ENCODE measurements at regions not wholly inside any gene's neighbourhood (a gene's known extent, or its start where the extent isn't known, plus 50 kb on each side); places are given as distances from the start of the nearest gene placed in this dataset.
"Not testable (repeated sequence)": the region's sequence is repeated elsewhere in the genome, so short reads cannot be mapped to it uniquely, and the experiment has no call there.

DNA sequence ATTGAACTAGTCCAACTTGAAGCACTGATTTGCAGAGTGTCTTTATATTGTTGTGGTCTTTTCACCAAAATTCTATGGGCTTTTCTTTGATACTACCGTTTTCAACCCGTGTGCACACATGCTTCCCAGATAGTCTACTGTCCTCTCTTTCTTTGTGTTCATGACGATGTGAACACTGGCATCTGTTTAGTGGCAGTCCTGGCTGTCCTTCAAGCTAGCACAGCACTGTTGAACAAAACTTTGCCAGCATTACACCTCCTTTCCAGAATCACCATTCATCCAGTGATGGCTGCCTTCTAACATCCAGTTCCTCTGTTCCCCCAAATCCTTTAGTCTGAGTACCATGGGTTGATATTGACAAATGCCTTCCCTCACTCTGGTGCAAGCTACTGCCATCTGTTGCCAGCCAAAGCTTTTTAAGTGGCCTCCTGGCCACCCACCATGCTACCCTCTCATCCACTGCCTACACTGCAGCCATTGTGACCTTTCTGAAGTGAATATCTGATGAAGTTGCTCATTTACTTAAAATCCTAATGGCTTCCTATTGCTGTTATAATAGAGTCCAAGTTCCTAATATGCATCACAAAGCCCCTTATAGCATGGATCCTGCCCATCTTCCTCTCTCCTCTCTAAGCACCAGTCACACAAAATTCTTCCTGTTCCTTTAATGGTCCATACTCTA is 94.3 kb downstream of the NIBAN1 start:
- H3K9ac ChIP-seq (ENCODE audit: low read depth in 2 of 2, low read length in 2 of 2): no peak overlapping the region
- intact Hi-C loops (cut with DNase I): no loop called here
- no peaks in the 10 kb centered on the region for H3K9me3 ChIP-seq
- no peak overlapping the region for H3K27ac ChIP-seq
- TF ChIP-seq, protein P1, sequence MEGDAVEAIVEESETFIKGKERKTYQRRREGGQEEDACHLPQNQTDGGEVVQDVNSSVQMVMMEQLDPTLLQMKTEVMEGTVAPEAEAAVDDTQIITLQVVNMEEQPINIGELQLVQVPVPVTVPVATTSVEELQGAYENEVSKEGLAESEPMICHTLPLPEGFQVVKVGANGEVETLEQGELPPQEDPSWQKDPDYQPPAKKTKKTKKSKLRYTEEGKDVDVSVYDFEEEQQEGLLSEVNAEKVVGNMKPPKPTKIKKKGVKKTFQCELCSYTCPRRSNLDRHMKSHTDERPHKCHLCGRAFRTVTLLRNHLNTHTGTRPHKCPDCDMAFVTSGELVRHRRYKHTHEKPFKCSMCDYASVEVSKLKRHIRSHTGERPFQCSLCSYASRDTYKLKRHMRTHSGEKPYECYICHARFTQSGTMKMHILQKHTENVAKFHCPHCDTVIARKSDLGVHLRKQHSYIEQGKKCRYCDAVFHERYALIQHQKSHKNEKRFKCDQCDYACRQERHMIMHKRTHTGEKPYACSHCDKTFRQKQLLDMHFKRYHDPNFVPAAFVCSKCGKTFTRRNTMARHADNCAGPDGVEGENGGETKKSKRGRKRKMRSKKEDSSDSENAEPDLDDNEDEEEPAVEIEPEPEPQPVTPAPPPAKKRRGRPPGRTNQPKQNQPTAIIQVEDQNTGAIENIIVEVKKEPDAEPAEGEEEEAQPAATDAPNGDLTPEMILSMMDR (IDR thresholded peaks at IDR 0.05): no peak
- H3K4me3 ChIP-seq: no peak overlapping the region
- H3K27me3 ChIP-seq: no peaks in the 10 kb centered on the region
- DNase-seq: no peak
- no peaks in the 10 kb centered on the region for H3K36me3 ChIP-seq
- no peaks in the 10 kb centered on the region for H3K4me1 ChIP-seq

DNA sequence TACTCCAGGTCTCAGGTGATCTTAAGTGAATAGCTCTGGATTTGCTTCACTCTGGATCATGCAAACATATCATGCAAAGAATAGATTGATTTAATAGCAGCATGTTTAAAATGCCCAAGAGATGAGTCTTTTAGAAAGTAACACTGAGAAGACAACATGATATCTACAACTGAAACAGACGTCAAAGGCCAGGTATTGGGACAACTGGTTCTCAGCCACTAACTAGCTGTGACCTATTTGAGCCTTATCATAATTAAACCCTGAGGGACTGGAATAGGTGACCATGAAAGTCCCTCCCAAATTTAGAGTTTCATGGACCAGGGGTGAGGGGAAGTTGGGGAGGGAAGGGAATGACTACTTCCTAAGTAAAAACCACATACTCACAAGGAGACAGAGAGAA is 95.7 kb downstream of the NIBAN1 start:
- H3K4me3 ChIP-seq: no peak overlapping the region
- intact Hi-C loops (cut with DNase I): no loop called here
- H3K9ac ChIP-seq (ENCODE audit: low read depth in 2 of 2, low read length in 2 of 2): no peak overlapping the region
- TF ChIP-seq, protein P1 (IDR thresholded peaks at IDR 0.05): no peak
- no peaks in the 10 kb centered on the region for H3K9me3 ChIP-seq
- H3K27ac ChIP-seq: no peak overlapping the region
- no peaks in the 10 kb centered on the region for H3K4me1 ChIP-seq
- H3K36me3 ChIP-seq: no peaks in the 10 kb centered on the region
- H3K27me3 ChIP-seq: no peaks in the 10 kb centered on the region
- DNase-seq: no peak

DNA sequence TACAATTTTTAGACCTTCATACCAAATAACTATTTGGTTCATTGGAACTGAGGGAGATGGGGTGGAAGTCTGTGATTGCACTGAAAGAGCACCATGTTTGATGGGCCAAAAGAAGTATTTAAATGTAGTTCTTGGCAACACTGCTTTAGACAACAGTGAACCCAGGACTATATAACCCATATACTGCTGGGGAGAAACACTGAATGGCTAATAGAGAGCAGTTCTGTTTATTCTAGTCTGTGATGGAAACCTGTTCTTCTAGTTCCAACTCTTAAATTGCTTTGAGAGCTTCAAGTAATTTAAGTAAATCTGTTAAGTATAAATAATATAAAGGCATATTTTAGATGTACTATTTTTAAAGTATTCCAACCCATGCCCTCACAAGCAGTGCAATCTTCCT is 96.3 kb downstream of the NIBAN1 start:
- H3K4me1 ChIP-seq: no peaks in the 10 kb centered on the region
- no peak overlapping the region for H3K9ac ChIP-seq (ENCODE audit: low read depth in 2 of 2, low read length in 2 of 2)
- H3K4me3 ChIP-seq: no peak overlapping the region
- no peak overlapping the region for H3K27ac ChIP-seq
- H3K27me3 ChIP-seq: no peaks in the 10 kb centered on the region
- no peaks in the 10 kb centered on the region for H3K36me3 ChIP-seq
- no peaks in the 10 kb centered on the region for H3K9me3 ChIP-seq
- intact Hi-C loops (cut with DNase I): no loop called here
- TF ChIP-seq, protein P1 (IDR thresholded peaks at IDR 0.05): no peak
- no peak for DNase-seq

DNA sequence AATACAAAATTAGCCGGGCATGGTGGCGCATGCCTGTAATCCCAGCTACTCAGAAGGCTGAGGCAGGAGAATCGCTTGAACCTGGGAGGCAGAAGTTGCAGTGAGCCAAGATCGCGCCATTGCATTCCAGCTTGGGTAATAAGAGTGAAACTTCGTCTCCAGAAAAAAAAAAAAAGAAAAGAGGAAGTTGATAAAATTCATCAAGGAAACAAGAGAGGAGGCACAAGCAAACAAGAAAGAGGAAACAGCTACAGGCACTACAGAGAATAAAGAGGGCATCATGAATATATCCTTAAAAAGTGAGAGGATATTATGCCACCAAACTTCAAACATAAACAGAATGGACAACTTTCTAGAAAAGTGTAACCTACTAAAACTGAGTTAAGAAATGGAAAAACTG is 98.3 kb downstream of the NIBAN1 start:
- H3K9ac ChIP-seq (ENCODE audit: low read depth in 2 of 2, low read length in 2 of 2); DNase-seq; H3K27me3 ChIP-seq; H3K27ac ChIP-seq; H3K4me1 ChIP-seq; H3K36me3 ChIP-seq; H3K9me3 ChIP-seq; intact Hi-C loops (cut with DNase I); H3K4me3 ChIP-seq: not testable (repeated sequence)

DNA sequence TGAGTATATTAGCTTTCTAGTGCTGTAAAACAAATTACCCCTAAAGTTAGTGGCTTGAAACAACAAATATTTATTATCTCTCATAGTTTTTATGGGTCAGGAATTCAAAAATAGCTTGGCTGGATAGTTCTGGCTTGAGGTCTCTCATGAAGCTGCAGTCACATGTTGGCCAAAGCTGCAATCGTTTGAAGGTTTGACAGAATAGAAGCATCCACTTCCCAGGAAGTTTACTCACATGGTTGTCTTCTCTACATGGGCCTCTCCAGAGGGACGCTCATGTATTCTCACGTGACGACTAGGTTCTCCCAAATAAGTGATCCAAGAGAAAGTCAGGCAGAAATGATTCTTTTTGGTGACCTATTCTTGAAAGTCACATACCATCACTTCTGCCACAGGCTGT is 99.1 kb downstream of the NIBAN1 start:
- intact Hi-C loops (cut with DNase I): no loop called here
- Histone ChIP-seq H3K9me3 (no peaks in the 10 kb centered on the region), H3K9ac (ENCODE audit: low read depth in 2 of 2, low read length in 2 of 2) (no peak overlapping the region), H3K27me3 (no peaks in the 10 kb centered on the region), H3K27ac (no peak overlapping the region), H3K36me3 (no peaks in the 10 kb centered on the region), H3K4me1 (no peaks in the 10 kb centered on the region), H3K4me3 (no peak overlapping the region)
- DNase-seq: no peak
- TF ChIP-seq, protein P1 (IDR thresholded peaks at IDR 0.05): no peak

- H3K36me3 ChIP-seq: no peaks in the 10 kb centered on the region
- H3K9me3 ChIP-seq: no peaks in the 10 kb centered on the region
- no peak overlapping the region for H3K27ac ChIP-seq
- intact Hi-C loops (cut with DNase I): no loop called here
- no peak overlapping the region for H3K9ac ChIP-seq (ENCODE audit: low read depth in 2 of 2, low read length in 2 of 2)
- TF ChIP-seq, protein P1 (IDR thresholded peaks at IDR 0.05): no peak
- no peak overlapping the region for H3K4me3 ChIP-seq
- no peak for DNase-seq
- H3K27me3 ChIP-seq: no peaks in the 10 kb centered on the region
- H3K4me1 ChIP-seq: no peaks in the 10 kb centered on the region
These were observed 104.0 kb downstream of the NIBAN1 start for GRCh38 chr1:184870319-184870718.
